Gastroesophageal sphincter (tissue), 4 donors: ENCODE measurements at regions not wholly inside any gene's neighbourhood (a gene's known extent, or its start where the extent isn't known, plus 50 kb on each side); places are given as distances from the start of the nearest gene placed in this dataset.

Experiments
- ATAC-seq: fragments of 150-250 bp; one replicate; pipeline ENCODE4 v1.9.1; 2016; ENCODE audit warnings: mild to moderate bottlenecking, moderate library complexity
- H3K27ac ChIP-seq, 4 donors: fragments of 200-600 bp; sonication (generic) in 3 of 4; 1 replicate in 3 of 4; 2 replicates in 1 of 4; pipeline ENCODE4 v1.5.1; 2016 to 2019
- H3K27me3 ChIP-seq: fragments of 200-600 bp; sonication (generic); one replicate; pipeline ENCODE4 v1.5.1; 2019
- H3K36me3 ChIP-seq, 2 donors: fragments of 200-600 bp; sonication (generic); one replicate each; pipeline ENCODE4 v1.5.1; 2019; ENCODE audit warnings: control low read depth in 1 of 2
- H3K4me1 ChIP-seq, 3 donors: fragments of 200-600 bp; sonication (generic); 1 replicate in 2 of 3; 2 replicates in 1 of 3; pipeline ENCODE4 v1.5.1; 2016 to 2019; ENCODE audit warnings: control low read depth in 2 of 3
- H3K4me3 ChIP-seq, 2 donors: fragments of 200-600 bp; sonication (generic); one replicate each; pipeline ENCODE4 v1.5.1; 2019; ENCODE audit warnings: mild to moderate bottlenecking in 1 of 2, moderate library complexity in 1 of 2
- H3K9me3 ChIP-seq, 3 donors: fragments of 200-600 bp; sonication (generic); one replicate each; pipeline ENCODE4 v1.5.1; 2017 to 2019; ENCODE audit warnings: control low read depth in 2 of 3
- CTCF ChIP-seq, 4 experiments: fragments of 200-600 bp in 2 of 4; fragments of 450-650 bp in 2 of 4; sonication (generic) in 1 of 4; IDR thresholded peaks; one replicate each; pipeline ENCODE4 v1.5.1; 2017 to 2019; ENCODE audit warnings: antibody characterized with exemption in 4 of 4, mild to moderate bottlenecking in 2 of 4, moderate library complexity in 2 of 4
- EP300 ChIP-seq: sonication (generic); formaldehyde crosslinking; IDR thresholded peaks from one replicate; pipeline ENCODE4 v1.6.1; 2017; ENCODE audit warnings: antibody characterized with exemption, mild to moderate bottlenecking
- POLR2A ChIP-seq, 2 donors: fragments of 450-650 bp; IDR thresholded peaks; one replicate each; pipeline ENCODE4 v1.6.1; 2017; ENCODE audit warnings: antibody characterized with exemption in 2 of 2, mild to moderate bottlenecking in 2 of 2, moderate library complexity in 1 of 2
- POLR2AphosphoS5 ChIP-seq: sonication (generic); formaldehyde crosslinking; IDR thresholded peaks from one replicate; pipeline ENCODE4 v1.6.1; 2017; ENCODE audit warnings: antibody characterized with exemption
- WGBS, 2 donors: methylation state at CpG; one replicate each; pipeline ENCODE4 v1.1.5; 2018; ENCODE audit warnings: low coverage in 1 of 2; 5-methylcytosine and 5-hydroxymethylcytosine counted together

DNA sequence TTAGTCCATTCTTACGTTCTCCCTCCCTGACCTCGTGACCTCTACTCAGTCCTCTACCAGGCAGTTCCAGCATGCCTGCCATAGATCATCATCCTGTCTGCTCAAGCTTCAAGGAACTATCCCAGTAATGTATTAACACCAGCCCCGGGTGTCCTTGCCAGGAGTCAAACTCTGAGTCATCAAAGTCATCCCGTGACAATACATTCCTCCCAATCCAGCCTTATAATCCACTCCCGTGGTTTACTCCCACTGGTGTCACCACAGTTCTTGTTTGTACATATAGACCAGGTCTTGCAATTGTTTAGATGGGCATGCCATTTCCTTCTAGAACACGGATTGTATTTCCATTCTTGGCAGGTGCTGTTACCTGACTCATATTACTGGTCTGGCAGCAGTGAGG is 68.7 kb upstream of the TAB3 start:
- no peaks in the 10 kb centered on the region for H3K9me3 ChIP-seq
- H3K4me1 ChIP-seq, result no peaks in the 10 kb centered on the region
- H3K36me3 ChIP-seq, result no peaks in the 10 kb centered on the region
- ATAC-seq, result no peak
- no peaks in the 10 kb centered on the region for H3K27me3 ChIP-seq
- no peak overlapping the region for H3K4me3 ChIP-seq
- H3K27ac ChIP-seq, result no peak overlapping the region
- TF ChIP-seq POLR2A (IDR thresholded peaks at IDR 0.05) (no peak), POLR2AphosphoS5 (no peak), CTCF (IDR thresholded peaks at IDR 0.05) (no peak), EP300 (no peak)
- 41 to 56% methylated on average over 3 to 4 of the region's 6 CpGs for WGBS, 2 donors

DNA sequence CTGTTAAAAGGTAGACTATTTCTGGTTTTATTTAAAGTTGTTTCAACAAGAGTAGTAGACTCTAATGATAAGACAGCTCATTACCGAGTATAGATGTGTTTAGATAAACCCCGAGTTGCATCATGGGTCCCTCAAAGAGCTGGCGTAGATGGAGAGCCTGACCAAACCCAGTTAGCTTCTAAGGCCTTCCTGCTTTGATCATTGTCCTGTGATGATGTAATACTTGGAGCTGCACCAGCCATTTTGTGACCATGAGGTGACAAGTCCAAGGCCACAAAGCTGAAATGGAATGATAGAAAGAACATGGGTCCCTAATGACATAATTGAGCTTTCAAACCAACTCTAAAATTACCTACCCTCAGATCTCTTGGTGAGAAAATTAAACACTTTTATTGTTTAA is 66.6 kb upstream of the TAB3 start:
- no peak for ATAC-seq
- no peak overlapping the region for H3K27ac ChIP-seq
- 64 to 82% methylated on average over 2 to 3 of the region's 3 CpGs for WGBS, 2 donors
- H3K4me1 ChIP-seq, result no peaks in the 10 kb centered on the region
- no peaks in the 10 kb centered on the region for H3K27me3 ChIP-seq
- no peaks in the 10 kb centered on the region for H3K9me3 ChIP-seq
- TF ChIP-seq CTCF (IDR thresholded peaks at IDR 0.05) (no peak), POLR2A (IDR thresholded peaks at IDR 0.05) (no peak), EP300 (no peak), POLR2AphosphoS5 (no peak)
- H3K36me3 ChIP-seq, result no peaks in the 10 kb centered on the region
- no peak overlapping the region for H3K4me3 ChIP-seq

DNA sequence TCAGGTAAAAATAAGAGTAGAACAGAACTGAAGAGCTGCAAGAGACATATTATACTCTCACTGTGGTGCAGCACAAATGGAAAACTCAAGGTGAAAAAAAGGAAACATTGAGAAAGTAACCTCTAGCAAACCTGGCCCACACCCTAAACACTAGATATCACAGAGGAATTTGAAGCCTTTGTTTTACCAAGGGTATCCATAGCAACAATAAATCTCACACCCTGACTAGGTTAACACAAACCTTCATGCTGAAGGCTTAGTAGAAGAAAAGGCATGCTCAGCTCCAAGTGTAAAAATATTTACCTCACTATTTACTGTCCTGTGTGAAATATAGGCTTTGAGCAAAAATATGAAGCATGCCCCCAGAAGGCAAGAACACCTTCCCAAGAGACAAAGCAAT is 61.9 kb upstream of the TAB3 start:
- H3K9me3 ChIP-seq, result no peaks in the 10 kb centered on the region
- H3K36me3 ChIP-seq, result no peaks in the 10 kb centered on the region
- H3K4me3 ChIP-seq, result no peak overlapping the region
- no peaks in the 10 kb centered on the region for H3K4me1 ChIP-seq
- ATAC-seq, result no peak
- no peak overlapping the region for H3K27ac ChIP-seq
- TF ChIP-seq POLR2AphosphoS5, result no peak
- TF ChIP-seq CTCF (IDR thresholded peaks at IDR 0.05), result no peak
- no peak for TF ChIP-seq EP300
- TF ChIP-seq POLR2A (IDR thresholded peaks at IDR 0.05), result no peak
- H3K27me3 ChIP-seq, result no peaks in the 10 kb centered on the region

DNA sequence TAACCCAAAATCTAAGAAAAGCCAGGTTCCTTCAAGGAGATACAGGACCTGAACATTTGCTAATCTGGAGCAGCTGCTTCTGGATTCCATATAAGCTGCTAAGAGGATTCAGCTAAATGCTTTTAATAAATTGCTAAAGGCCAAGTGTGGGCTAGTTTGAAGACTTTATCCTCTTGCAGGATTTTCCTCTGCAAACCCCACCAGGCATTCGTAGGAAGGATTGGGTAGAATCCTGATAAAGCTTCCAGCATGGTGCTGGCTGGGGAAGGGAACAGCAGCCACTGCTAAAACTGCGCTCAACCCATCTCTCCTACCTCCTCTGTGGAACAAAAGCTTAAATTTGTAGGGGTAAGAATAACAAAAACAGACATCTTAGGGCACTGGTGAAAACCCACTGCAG is 61.3 kb upstream of the TAB3 start:
- Histone ChIP-seq H3K36me3 (no peaks in the 10 kb centered on the region), H3K9me3 (no peaks in the 10 kb centered on the region), H3K4me1 (no peaks in the 10 kb centered on the region), H3K4me3 (no peak overlapping the region), H3K27me3 (no peaks in the 10 kb centered on the region), H3K27ac (no peak overlapping the region)
- ATAC-seq, result no peak
- WGBS, 2 donors, result 71 to 80% methylated on average over 1 of the region's 2 CpGs
- TF ChIP-seq POLR2A (IDR thresholded peaks at IDR 0.05) (no peak), EP300 (no peak), POLR2AphosphoS5 (no peak), CTCF (IDR thresholded peaks at IDR 0.05) (no peak)

DNA sequence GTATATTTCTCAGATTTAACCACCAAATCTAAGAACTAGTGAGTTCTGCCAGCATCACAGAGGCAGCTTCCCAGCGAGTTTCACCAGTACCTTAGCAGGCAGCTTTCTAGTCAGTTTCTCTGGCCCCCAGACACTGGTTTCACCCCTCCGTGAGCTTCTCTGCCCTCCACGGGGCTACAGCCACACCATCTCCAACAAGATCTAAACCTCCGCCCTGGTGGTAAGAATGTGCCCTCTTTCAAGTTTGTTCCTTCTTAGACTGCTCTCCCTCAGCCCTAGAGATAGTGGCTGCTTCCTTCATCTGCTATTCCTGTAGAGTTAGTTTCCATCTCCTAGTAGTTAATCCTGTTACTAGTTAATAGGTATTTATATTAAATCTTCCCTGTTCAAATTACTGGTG is 60.5 kb upstream of the TAB3 start:
- 62 to 69% methylated on average over 2 to 4 of the region's 4 CpGs for WGBS, 2 donors
- Histone ChIP-seq H3K27ac (no peak overlapping the region), H3K4me3 (no peak overlapping the region), H3K4me1 (no peaks in the 10 kb centered on the region), H3K9me3 (no peaks in the 10 kb centered on the region), H3K36me3 (no peaks in the 10 kb centered on the region), H3K27me3 (no peaks in the 10 kb centered on the region)
- TF ChIP-seq POLR2A (IDR thresholded peaks at IDR 0.05) (no peak), EP300 (no peak), CTCF (IDR thresholded peaks at IDR 0.05) (no peak), POLR2AphosphoS5 (no peak)
- ATAC-seq, result no peak
